ENCODE measurements at regions not wholly inside any gene's neighbourhood (a gene's known extent, or its start where the extent isn't known, plus 50 kb on each side); places are given as distances from the start of the nearest gene placed in this dataset.
"Not testable (repeated sequence)": the region's sequence is repeated elsewhere in the genome, so short reads cannot be mapped to it uniquely, and the experiment has no call there.

GRCh38 chr16:52104993-52105392 is 441.9 kb downstream of the TOX3 start:
- DNase-seq (ENCODE audit: low spot score) = not testable (repeated sequence)

GRCh38 chr16:52103791-52104190 is 443.2 kb downstream of the TOX3 start:
- no peak for DNase-seq (ENCODE audit: low spot score)
- no peak for FAIRE-seq

More at GRCh38 chr16:52104993-52105392, 441.9 kb downstream of the TOX3 start:
- FAIRE-seq = not testable (repeated sequence)

- FAIRE-seq (no peak), DNase-seq (ENCODE audit: low spot score) (no peak)
Measured at GRCh38 chr16:52101246-52101645, 445.7 kb downstream of the TOX3 start.

GRCh38 chr16:52099382-52099781 is 447.6 kb downstream of the TOX3 start:
- FAIRE-seq (no peak), DNase-seq (ENCODE audit: low spot score) (no peak)

- DNase-seq (ENCODE audit: low spot score) = no peak
- FAIRE-seq = no peak
Measured at GRCh38 chr16:52095471-52095870, 451.5 kb downstream of the TOX3 start.

GRCh38 chr16:52092126-52092525 is 454.8 kb downstream of the TOX3 start:
- FAIRE-seq = no peak
- no peak for DNase-seq (ENCODE audit: low spot score)

GRCh38 chr16:52090080-52090479 is 456.9 kb downstream of the TOX3 start:
- no peak for DNase-seq (ENCODE audit: low spot score)
- FAIRE-seq = no peak

- FAIRE-seq = no peak
- no peak for DNase-seq (ENCODE audit: low spot score)
Measured at GRCh38 chr16:52089476-52089875, 457.5 kb downstream of the TOX3 start.

- DNase-seq (ENCODE audit: low spot score) = no peak
- no peak for FAIRE-seq
Measured at GRCh38 chr16:52086901-52087300, 460.0 kb downstream of the TOX3 start.

- FAIRE-seq = no peak
- DNase-seq (ENCODE audit: low spot score) = no peak
Measured at GRCh38 chr16:52078716-52079655, 468.0 kb downstream of the TOX3 start.

GRCh38 chr16:52077607-52078006 is 469.3 kb downstream of the TOX3 start:
- FAIRE-seq = no peak

GRCh38 chr16:52076801-52077201 is 470.1 kb downstream of the TOX3 start:
- FAIRE-seq (no peak), DNase-seq (ENCODE audit: low spot score) (no peak)

More at GRCh38 chr16:52077607-52078006, 469.3 kb downstream of the TOX3 start:
- DNase-seq (ENCODE audit: low spot score) = no peak

GRCh38 chr16:52076332-52076731 is 470.6 kb downstream of the TOX3 start:
- FAIRE-seq = no peak

GRCh38 chr16:52074133-52074532 is 472.8 kb downstream of the TOX3 start:
- DNase-seq (ENCODE audit: low spot score) (no peak), FAIRE-seq (no peak)

More at GRCh38 chr16:52076332-52076731, 470.6 kb downstream of the TOX3 start:
- no peak for DNase-seq (ENCODE audit: low spot score)

- DNase-seq (ENCODE audit: low spot score) (no peak), FAIRE-seq (no peak)
Measured at GRCh38 chr16:52073024-52073423, 473.9 kb downstream of the TOX3 start.

GRCh38 chr16:52071101-52071500 is 475.8 kb downstream of the TOX3 start:
- DNase-seq (ENCODE audit: low spot score) (no peak), FAIRE-seq (no peak)

GRCh38 chr16:52070341-52071057 is 476.4 kb downstream of the TOX3 start:
- DNase-seq (ENCODE audit: low spot score) (no peak), FAIRE-seq (no peak)

GRCh38 chr16:52069866-52070265 is 477.1 kb downstream of the TOX3 start:
- FAIRE-seq (no peak), DNase-seq (ENCODE audit: low spot score) (no peak)

- FAIRE-seq = no peak
- DNase-seq (ENCODE audit: low spot score) = no peak
Measured at GRCh38 chr16:52068447-52069074, 478.4 kb downstream of the TOX3 start.

- no peak for FAIRE-seq
- no peak for DNase-seq (ENCODE audit: low spot score)
Measured at GRCh38 chr16:52066962-52067361, 480.0 kb downstream of the TOX3 start.

- FAIRE-seq (no peak), DNase-seq (ENCODE audit: low spot score) (no peak)
Measured at GRCh38 chr16:52056259-52056658, 490.7 kb downstream of the TOX3 start.

- FAIRE-seq = no peak
Measured at GRCh38 chr16:52055381-52055780, 491.6 kb downstream of the TOX3 start.

More at GRCh38 chr16:52055381-52055780, 491.6 kb downstream of the TOX3 start:
- DNase-seq (ENCODE audit: low spot score) = no peak
